ENCODE measurements at regions not wholly inside any gene's neighbourhood (a gene's known extent, or its start where the extent isn't known, plus 50 kb on each side); places are given as distances from the start of the nearest gene placed in this dataset.
"Not testable (repeated sequence)": the region's sequence is repeated elsewhere in the genome, so short reads cannot be mapped to it uniquely, and the experiment has no call there.

GRCh38 chr12:94916663-94917062 is 86.8 kb downstream of the NDUFA12 start:
- no peak overlapping the region for H3K27ac ChIP-seq (ENCODE audit: low read depth, low read length)

GRCh38 chr12:94909663-94910062 is 93.8 kb downstream of the NDUFA12 start:
- no peak overlapping the region for H3K27ac ChIP-seq (ENCODE audit: low read depth, low read length)
- no peaks in the 10 kb centered on the region for H3K27me3 ChIP-seq (ENCODE audit: control insufficient read depth, insufficient read depth, low read length)
- no peak overlapping the region for H3K4me3 ChIP-seq (ENCODE audit: low read length)
- H3K9ac ChIP-seq (ENCODE audit: low read length) = no peak overlapping the region
- no peaks in the 10 kb centered on the region for H3K36me3 ChIP-seq (ENCODE audit: control insufficient read depth, insufficient read depth, low read length)
- H3K4me1 ChIP-seq (ENCODE audit: control insufficient read depth, insufficient read depth, low read length) = no peaks in the 10 kb centered on the region

More at GRCh38 chr12:94916663-94917062, 86.8 kb downstream of the NDUFA12 start:
- no peaks in the 10 kb centered on the region for H3K36me3 ChIP-seq (ENCODE audit: control insufficient read depth, insufficient read depth, low read length)
- H3K4me3 ChIP-seq (ENCODE audit: low read length) = no peak overlapping the region
- H3K27me3 ChIP-seq (ENCODE audit: control insufficient read depth, insufficient read depth, low read length) = no peaks in the 10 kb centered on the region
- H3K9ac ChIP-seq (ENCODE audit: low read length) = no peak overlapping the region
- H3K4me1 ChIP-seq (ENCODE audit: control insufficient read depth, insufficient read depth, low read length) = no peaks in the 10 kb centered on the region

GRCh38 chr12:94905749-94906148 is 97.7 kb downstream of the NDUFA12 start:
- not testable (repeated sequence) for H3K4me1 ChIP-seq (ENCODE audit: control insufficient read depth, insufficient read depth, low read length); H3K36me3 ChIP-seq (ENCODE audit: control insufficient read depth, insufficient read depth, low read length); H3K9ac ChIP-seq (ENCODE audit: low read length); H3K27ac ChIP-seq (ENCODE audit: low read depth, low read length); H3K27me3 ChIP-seq (ENCODE audit: control insufficient read depth, insufficient read depth, low read length); H3K4me3 ChIP-seq (ENCODE audit: low read length)

- H3K4me1 ChIP-seq (ENCODE audit: control insufficient read depth, insufficient read depth, low read length) = no peaks in the 10 kb centered on the region
- no peak overlapping the region for H3K4me3 ChIP-seq (ENCODE audit: low read length)
- H3K9ac ChIP-seq (ENCODE audit: low read length) = no peak overlapping the region
- no peak overlapping the region for H3K27ac ChIP-seq (ENCODE audit: low read depth, low read length)
- no peaks in the 10 kb centered on the region for H3K36me3 ChIP-seq (ENCODE audit: control insufficient read depth, insufficient read depth, low read length)
- H3K27me3 ChIP-seq (ENCODE audit: control insufficient read depth, insufficient read depth, low read length) = no peaks in the 10 kb centered on the region
Measured at GRCh38 chr12:94900496-94900895, 103.0 kb downstream of the NDUFA12 start.

GRCh38 chr12:94898388-94898787 is 105.1 kb downstream of the NDUFA12 start:
- Histone ChIP-seq H3K4me3 (ENCODE audit: low read length) (no peak overlapping the region), H3K4me1 (ENCODE audit: control insufficient read depth, insufficient read depth, low read length) (no peaks in the 10 kb centered on the region), H3K9ac (ENCODE audit: low read length) (no peak overlapping the region), H3K27me3 (ENCODE audit: control insufficient read depth, insufficient read depth, low read length) (no peaks in the 10 kb centered on the region), H3K36me3 (ENCODE audit: control insufficient read depth, insufficient read depth, low read length) (no peaks in the 10 kb centered on the region), H3K27ac (ENCODE audit: low read depth, low read length) (no peak overlapping the region)

- Histone ChIP-seq H3K27ac (ENCODE audit: low read depth, low read length) (no peak overlapping the region), H3K36me3 (ENCODE audit: control insufficient read depth, insufficient read depth, low read length) (no peaks in the 10 kb centered on the region), H3K4me1 (ENCODE audit: control insufficient read depth, insufficient read depth, low read length) (no peaks in the 10 kb centered on the region)
Measured at GRCh38 chr12:94892544-94893267, 110.8 kb downstream of the NDUFA12 start.

GRCh38 chr12:94889445-94890210 is 113.9 kb downstream of the NDUFA12 start:
- Histone ChIP-seq H3K27me3 (ENCODE audit: control insufficient read depth, insufficient read depth, low read length) (no peaks in the 10 kb centered on the region), H3K36me3 (ENCODE audit: control insufficient read depth, insufficient read depth, low read length) (no peaks in the 10 kb centered on the region), H3K4me3 (ENCODE audit: low read length) (no peak overlapping the region), H3K27ac (ENCODE audit: low read depth, low read length) (no peak overlapping the region), H3K9ac (ENCODE audit: low read length) (no peak overlapping the region), H3K4me1 (ENCODE audit: control insufficient read depth, insufficient read depth, low read length) (no peaks in the 10 kb centered on the region)

More at GRCh38 chr12:94892544-94893267, 110.8 kb downstream of the NDUFA12 start:
- H3K27me3 ChIP-seq (ENCODE audit: control insufficient read depth, insufficient read depth, low read length) = no peaks in the 10 kb centered on the region
- H3K9ac ChIP-seq (ENCODE audit: low read length) = no peak overlapping the region
- H3K4me3 ChIP-seq (ENCODE audit: low read length) = no peak overlapping the region

- H3K9ac ChIP-seq (ENCODE audit: low read length) = no peak overlapping the region
- H3K4me1 ChIP-seq (ENCODE audit: control insufficient read depth, insufficient read depth, low read length) = peaks cover 2% of the 10 kb centered on the region
- no peak overlapping the region for H3K27ac ChIP-seq (ENCODE audit: low read depth, low read length)
- no peaks in the 10 kb centered on the region for H3K27me3 ChIP-seq (ENCODE audit: control insufficient read depth, insufficient read depth, low read length)
- no peak overlapping the region for H3K4me3 ChIP-seq (ENCODE audit: low read length)
- no peaks in the 10 kb centered on the region for H3K36me3 ChIP-seq (ENCODE audit: control insufficient read depth, insufficient read depth, low read length)
Measured at GRCh38 chr12:94879542-94879941, 124.0 kb downstream of the NDUFA12 start.

GRCh38 chr12:94875525-94875924 is 128.0 kb downstream of the NDUFA12 start:
- H3K4me3 ChIP-seq (ENCODE audit: low read length) = no peak overlapping the region
- no peak overlapping the region for H3K27ac ChIP-seq (ENCODE audit: low read depth, low read length)
- H3K27me3 ChIP-seq (ENCODE audit: control insufficient read depth, insufficient read depth, low read length) = no peaks in the 10 kb centered on the region
- H3K9ac ChIP-seq (ENCODE audit: low read length) = no peak overlapping the region
- peaks cover 2% of the 10 kb centered on the region for H3K4me1 ChIP-seq (ENCODE audit: control insufficient read depth, insufficient read depth, low read length)
- no peaks in the 10 kb centered on the region for H3K36me3 ChIP-seq (ENCODE audit: control insufficient read depth, insufficient read depth, low read length)

GRCh38 chr12:94874518-94875302 is 128.8 kb downstream of the NDUFA12 start:
- no peak overlapping the region for H3K9ac ChIP-seq (ENCODE audit: low read length)
- no peak overlapping the region for H3K27ac ChIP-seq (ENCODE audit: low read depth, low read length)
- H3K36me3 ChIP-seq (ENCODE audit: control insufficient read depth, insufficient read depth, low read length) = no peaks in the 10 kb centered on the region
- peaks cover 2% of the 10 kb centered on the region for H3K4me1 ChIP-seq (ENCODE audit: control insufficient read depth, insufficient read depth, low read length)
- H3K4me3 ChIP-seq (ENCODE audit: low read length) = peak overlapping the region; percentile 61
- no peaks in the 10 kb centered on the region for H3K27me3 ChIP-seq (ENCODE audit: control insufficient read depth, insufficient read depth, low read length)

- Histone ChIP-seq H3K9ac (ENCODE audit: low read length) (no peak overlapping the region), H3K4me1 (ENCODE audit: control insufficient read depth, insufficient read depth, low read length) (peaks cover 2% of the 10 kb centered on the region), H3K27ac (ENCODE audit: low read depth, low read length) (no peak overlapping the region), H3K4me3 (ENCODE audit: low read length) (peak overlapping the region; percentile 61), H3K36me3 (ENCODE audit: control insufficient read depth, insufficient read depth, low read length) (no peaks in the 10 kb centered on the region), H3K27me3 (ENCODE audit: control insufficient read depth, insufficient read depth, low read length) (no peaks in the 10 kb centered on the region)
Measured at GRCh38 chr12:94873734-94874517, 129.6 kb downstream of the NDUFA12 start.
